Activated naive CD4-positive, alpha-beta T cell treated with anti-CD3 and anti-CD28 coated beads, Interleukin-2, amount 50 U/mL, for 72 hours (primary cell): ENCODE measurements at regions not wholly inside any gene's neighbourhood (a gene's known extent, or its start where the extent isn't known, plus 50 kb on each side); places are given as distances from the start of the nearest gene placed in this dataset.

Experiments used
- ATAC-seq, 2 donors: fragments of 150-1000 bp; cut with Tn5 transposase; 2 replicates each; pipeline ENCODE4 v1.10.0; 2021; ENCODE audit warnings: mild to moderate bottlenecking in 2 of 2, moderate library complexity in 2 of 2
- DNase-seq, 2 donors: peaks; one replicate each; pipeline ENCODE4 v3.0.0; 2021 to 2022; ENCODE audit warnings: low spot score in 2 of 2
- H3K27ac Mint-ChIP-seq, 2 donors: one replicate each; pipeline ENCODE4 v1.8.0; 2022; ENCODE audit warnings: mild to moderate bottlenecking in 2 of 2, mixed read lengths in 2 of 2
- H3K36me3 Mint-ChIP-seq, 2 donors: one replicate each; pipeline ENCODE4 v1.8.0; 2022; ENCODE audit warnings: mixed read lengths in 2 of 2
- H3K9me3 Mint-ChIP-seq, 2 donors: one replicate each; pipeline ENCODE4 v1.8.0; 2022; ENCODE audit warnings: mixed read lengths in 2 of 2

- no peak for ATAC-seq
- Mint-ChIP-seq H3K9me3 (no peaks in the 10 kb centered on the region), H3K27ac (no peak overlapping the region), H3K36me3 (no peaks in the 10 kb centered on the region)
- no peak for DNase-seq
Measured at GRCh38 chr12:125217308-125217707, 152.1 kb downstream of the AACS start.

- DNase-seq (no peak), ATAC-seq (no peak)
- Mint-ChIP-seq H3K27ac (no peak overlapping the region), H3K36me3 (no peaks in the 10 kb centered on the region), H3K9me3 (no peaks in the 10 kb centered on the region)
Measured at GRCh38 chr12:125218952-125219351, 153.7 kb downstream of the AACS start.

- DNase-seq (no peak), ATAC-seq (no peak)
- Mint-ChIP-seq H3K27ac (peak overlapping the region in 1 of 2 donors; percentile 4), H3K36me3 (no peaks in the 10 kb centered on the region), H3K9me3 (no peaks in the 10 kb centered on the region)
Measured at GRCh38 chr12:125220404-125221273, 155.4 kb downstream of the AACS start.

GRCh38 chr12:125221602-125222001 lies 156.4 kb downstream of the AACS start:
- H3K9me3 Mint-ChIP-seq: no peaks in the 10 kb centered on the region
- DNase-seq: no peak
- H3K27ac Mint-ChIP-seq: no peak overlapping the region
- ATAC-seq: no peak
- H3K36me3 Mint-ChIP-seq: no peaks in the 10 kb centered on the region

GRCh38 chr12:125222876-125223275 lies 157.6 kb downstream of the AACS start:
- no peak overlapping the region for H3K27ac Mint-ChIP-seq
- no peaks in the 10 kb centered on the region for H3K9me3 Mint-ChIP-seq
- no peaks in the 10 kb centered on the region for H3K36me3 Mint-ChIP-seq
- DNase-seq: no peak
- ATAC-seq: no peak

- H3K36me3 Mint-ChIP-seq: no peaks in the 10 kb centered on the region
Measured at GRCh38 chr12:125225641-125226040, 160.4 kb downstream of the AACS start.

GRCh38 chr12:125228519-125229260 lies 163.5 kb downstream of the AACS start:
- ATAC-seq (no peak), DNase-seq (no peak)
- H3K27ac Mint-ChIP-seq: no peak overlapping the region
- H3K9me3 Mint-ChIP-seq: no peaks in the 10 kb centered on the region
- H3K36me3 Mint-ChIP-seq: no peaks in the 10 kb centered on the region

More at GRCh38 chr12:125225641-125226040, 160.4 kb downstream of the AACS start:
- ATAC-seq (no peak), DNase-seq (no peak)
- no peaks in the 10 kb centered on the region for H3K9me3 Mint-ChIP-seq
- no peak overlapping the region for H3K27ac Mint-ChIP-seq

- no peaks in the 10 kb centered on the region for H3K9me3 Mint-ChIP-seq
- ATAC-seq: no peak
- DNase-seq: no peak
- no peaks in the 10 kb centered on the region for H3K36me3 Mint-ChIP-seq
- H3K27ac Mint-ChIP-seq: no peak overlapping the region
Measured at GRCh38 chr12:125229878-125230530, 164.8 kb downstream of the AACS start.

- Mint-ChIP-seq H3K27ac (no peak overlapping the region), H3K36me3 (no peaks in the 10 kb centered on the region), H3K9me3 (no peaks in the 10 kb centered on the region)
- ATAC-seq: no peak
- DNase-seq: no peak
Measured at GRCh38 chr12:125233319-125233718, 168.1 kb downstream of the AACS start.

- ATAC-seq: no peak
- Mint-ChIP-seq H3K36me3 (no peaks in the 10 kb centered on the region), H3K9me3 (no peaks in the 10 kb centered on the region), H3K27ac (no peak overlapping the region)
- DNase-seq: no peak
Measured at GRCh38 chr12:125239563-125239962, 174.3 kb downstream of the AACS start.

- ATAC-seq (no peak), DNase-seq (no peak)
Measured at GRCh38 chr12:125240717-125241116, 175.5 kb downstream of the AACS start.

GRCh38 chr12:125243811-125244210 lies 178.6 kb downstream of the AACS start:
- no peaks in the 10 kb centered on the region for H3K36me3 Mint-ChIP-seq
- H3K27ac Mint-ChIP-seq: no peak overlapping the region

More at GRCh38 chr12:125240717-125241116, 175.5 kb downstream of the AACS start:
- no peak overlapping the region for H3K27ac Mint-ChIP-seq
- no peaks in the 10 kb centered on the region for H3K36me3 Mint-ChIP-seq
- H3K9me3 Mint-ChIP-seq: no peaks in the 10 kb centered on the region

GRCh38 chr12:125244338-125244737 lies 179.1 kb downstream of the AACS start:
- no peak for DNase-seq
- ATAC-seq: no peak
- Mint-ChIP-seq H3K36me3 (no peaks in the 10 kb centered on the region), H3K9me3 (no peaks in the 10 kb centered on the region), H3K27ac (no peak overlapping the region)

More at GRCh38 chr12:125243811-125244210, 178.6 kb downstream of the AACS start:
- H3K9me3 Mint-ChIP-seq: no peaks in the 10 kb centered on the region
- no peak for DNase-seq
- ATAC-seq: no peak

GRCh38 chr12:125245581-125246557 lies 180.6 kb downstream of the AACS start:
- ATAC-seq (no peak), DNase-seq (no peak)
- Mint-ChIP-seq H3K9me3 (no peaks in the 10 kb centered on the region), H3K27ac (no peak overlapping the region), H3K36me3 (no peaks in the 10 kb centered on the region)

- DNase-seq: no peak
- H3K27ac Mint-ChIP-seq: no peak overlapping the region
- no peaks in the 10 kb centered on the region for H3K36me3 Mint-ChIP-seq
- no peak for ATAC-seq
- no peaks in the 10 kb centered on the region for H3K9me3 Mint-ChIP-seq
Measured at GRCh38 chr12:125247477-125247876, 182.2 kb downstream of the AACS start.
